Suprapubic skin (tissue), 4 donors: ENCODE measurements at regions not wholly inside any gene's neighbourhood (a gene's known extent, or its start where the extent isn't known, plus 50 kb on each side); places are given as distances from the start of the nearest gene placed in this dataset.

Experiments used
- DNase-seq, 2 donors: peaks; one replicate each; pipeline ENCODE4 v3.0.0-alpha.2; 2019; ENCODE audit warnings: low spot score in 2 of 2
- H3K27ac ChIP-seq: fragments of 200-600 bp; sonication (generic); one replicate; pipeline ENCODE4 v1.5.1; 2019
- H3K27me3 ChIP-seq: fragments of 200-600 bp; sonication (generic); one replicate; pipeline ENCODE4 v1.5.1; 2019
- H3K36me3 ChIP-seq: fragments of 200-600 bp; sonication (generic); one replicate; pipeline ENCODE4 v1.5.1; 2019
- H3K4me1 ChIP-seq: fragments of 200-600 bp; sonication (generic); one replicate; pipeline ENCODE4 v1.5.1; 2019
- H3K4me3 ChIP-seq: fragments of 200-600 bp; sonication (generic); one replicate; pipeline ENCODE4 v1.5.1; 2019; ENCODE audit warnings: mild to moderate bottlenecking
- H3K9me3 ChIP-seq: fragments of 200-600 bp; sonication (generic); one replicate; pipeline ENCODE4 v1.5.1; 2019
- EP300 ChIP-seq: sonication (generic); formaldehyde crosslinking; IDR thresholded peaks from one replicate; pipeline ENCODE4 v1.6.1; 2017; ENCODE audit warnings: antibody characterized with exemption
- POLR2A ChIP-seq, 2 donors: fragments of 450-650 bp; IDR thresholded peaks; one replicate each; pipeline ENCODE4 v1.6.1; 2017; ENCODE audit warnings: antibody characterized with exemption in 2 of 2, mild to moderate bottlenecking in 2 of 2, moderate library complexity in 2 of 2
- POLR2AphosphoS5 ChIP-seq, 3 donors: sonication (generic); formaldehyde crosslinking; IDR thresholded peaks; one replicate each; pipeline ENCODE4 v1.6.1; 2017; ENCODE audit warnings: antibody characterized with exemption in 3 of 3
- WGBS: methylation state at CpG from one replicate; pipeline ENCODE4 v1.1.5; 2018; 5-methylcytosine and 5-hydroxymethylcytosine counted together
- TF ChIP-seq, protein P1 (sequence below), 2 donors: fragments of 200-600 bp in 1 of 2; fragments of 450-650 bp in 1 of 2; sonication (generic) in 1 of 2; IDR thresholded peaks; one replicate each; pipeline ENCODE4 v1.5.1; 2016 to 2019; ENCODE audit warnings: antibody characterized with exemption in 2 of 2, mild to moderate bottlenecking in 1 of 2, moderate library complexity in 1 of 2

DNA sequence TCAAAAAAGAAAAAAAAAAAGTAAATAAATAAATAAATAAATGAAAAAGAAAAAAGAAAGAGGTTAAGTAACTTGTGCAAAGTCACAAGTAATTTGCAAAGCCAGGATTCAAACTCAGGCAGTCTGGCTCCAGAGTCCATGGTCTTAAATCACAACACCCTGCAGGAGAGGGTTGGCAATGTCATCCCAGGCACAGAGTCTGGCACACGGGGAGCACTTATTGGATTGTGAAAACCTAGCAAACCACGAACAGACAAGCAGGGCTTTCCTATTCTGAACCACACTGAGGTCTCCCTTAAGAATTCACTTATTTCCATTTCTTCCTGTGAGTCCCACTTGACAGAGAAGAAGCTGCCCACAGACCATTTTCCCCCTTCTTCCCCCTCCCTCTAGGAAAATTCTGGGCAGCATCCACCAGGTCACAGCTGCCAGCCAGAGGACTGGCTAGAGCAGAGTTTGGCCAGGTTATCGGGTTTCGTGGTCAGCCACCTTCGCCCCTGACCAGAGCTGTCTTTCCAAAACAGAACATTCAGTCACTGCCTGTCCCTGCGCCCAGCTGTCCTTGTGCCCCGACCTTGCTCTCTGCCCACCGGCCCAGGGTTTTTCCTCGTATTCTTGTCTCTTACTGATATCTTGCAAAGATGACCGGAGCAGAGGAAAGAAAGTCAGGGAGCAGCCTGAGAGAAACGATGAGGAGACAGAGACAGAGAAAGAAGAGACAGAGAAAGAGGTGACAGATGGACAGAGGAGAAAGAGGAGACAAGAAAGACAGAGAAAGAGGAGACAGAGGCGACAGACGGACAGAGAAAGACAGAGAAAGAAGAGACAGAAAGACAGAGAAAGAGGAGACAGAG, 106.4 kb upstream of the PTPN1 start:
- Histone ChIP-seq H3K27ac (no peak overlapping the region), H3K9me3 (no peaks in the 10 kb centered on the region), H3K36me3 (no peaks in the 10 kb centered on the region), H3K27me3 (no peaks in the 10 kb centered on the region), H3K4me3 (no peak overlapping the region), H3K4me1 (peaks cover 23% of the 10 kb centered on the region)
- TF ChIP-seq POLR2A (IDR thresholded peaks at IDR 0.05): no peak
- TF ChIP-seq, protein P1, sequence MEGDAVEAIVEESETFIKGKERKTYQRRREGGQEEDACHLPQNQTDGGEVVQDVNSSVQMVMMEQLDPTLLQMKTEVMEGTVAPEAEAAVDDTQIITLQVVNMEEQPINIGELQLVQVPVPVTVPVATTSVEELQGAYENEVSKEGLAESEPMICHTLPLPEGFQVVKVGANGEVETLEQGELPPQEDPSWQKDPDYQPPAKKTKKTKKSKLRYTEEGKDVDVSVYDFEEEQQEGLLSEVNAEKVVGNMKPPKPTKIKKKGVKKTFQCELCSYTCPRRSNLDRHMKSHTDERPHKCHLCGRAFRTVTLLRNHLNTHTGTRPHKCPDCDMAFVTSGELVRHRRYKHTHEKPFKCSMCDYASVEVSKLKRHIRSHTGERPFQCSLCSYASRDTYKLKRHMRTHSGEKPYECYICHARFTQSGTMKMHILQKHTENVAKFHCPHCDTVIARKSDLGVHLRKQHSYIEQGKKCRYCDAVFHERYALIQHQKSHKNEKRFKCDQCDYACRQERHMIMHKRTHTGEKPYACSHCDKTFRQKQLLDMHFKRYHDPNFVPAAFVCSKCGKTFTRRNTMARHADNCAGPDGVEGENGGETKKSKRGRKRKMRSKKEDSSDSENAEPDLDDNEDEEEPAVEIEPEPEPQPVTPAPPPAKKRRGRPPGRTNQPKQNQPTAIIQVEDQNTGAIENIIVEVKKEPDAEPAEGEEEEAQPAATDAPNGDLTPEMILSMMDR (IDR thresholded peaks at IDR 0.05): no peak
- no peak for TF ChIP-seq POLR2AphosphoS5 (IDR thresholded peaks at IDR 0.05)
- TF ChIP-seq EP300: no peak
- no peak for DNase-seq
- 75% methylated on average over 13 of the region's 13 CpGs for WGBS

DNA sequence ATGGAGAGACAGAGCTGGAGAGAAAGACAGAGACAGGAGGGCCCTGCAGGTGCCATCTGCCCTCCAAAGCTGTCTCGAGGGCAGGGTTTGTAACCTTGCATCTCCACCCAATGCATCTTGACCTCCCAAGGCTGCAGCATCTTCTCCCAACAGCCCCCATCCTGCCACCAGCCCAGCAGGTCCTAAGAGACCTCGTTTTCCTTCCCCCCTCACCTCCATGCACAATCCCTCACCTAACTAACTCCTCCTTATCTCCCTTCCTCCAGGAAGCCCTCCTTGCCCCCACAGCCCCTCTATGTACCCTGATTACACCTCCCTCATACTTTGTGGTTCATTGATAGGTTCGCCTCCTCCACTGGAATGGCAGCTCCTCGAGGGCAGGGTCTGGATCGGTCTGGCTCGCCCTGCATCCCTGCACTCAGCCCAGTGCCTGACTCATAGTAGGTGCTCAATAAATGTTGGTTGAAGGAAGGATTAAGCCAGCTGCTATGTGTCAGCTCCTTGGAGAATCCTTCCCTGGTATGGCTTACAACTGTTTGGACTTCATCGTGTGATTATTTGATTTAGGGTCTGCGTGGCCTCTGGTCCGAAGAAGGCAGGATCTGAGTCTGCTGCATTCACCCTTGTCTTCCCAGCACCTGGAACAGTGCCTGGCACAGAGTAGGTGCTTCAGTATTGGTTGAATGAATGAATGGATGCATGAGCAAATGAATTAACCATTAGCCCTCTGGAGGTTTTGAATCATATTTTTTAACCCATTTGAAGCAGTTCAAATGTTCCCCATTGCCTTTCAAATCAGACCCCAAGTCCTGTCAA, 105.6 kb upstream of the PTPN1 start:
- H3K4me1 ChIP-seq: peaks cover 21% of the 10 kb centered on the region
- 86% methylated on average over 9 of the region's 9 CpGs for WGBS

DNA sequence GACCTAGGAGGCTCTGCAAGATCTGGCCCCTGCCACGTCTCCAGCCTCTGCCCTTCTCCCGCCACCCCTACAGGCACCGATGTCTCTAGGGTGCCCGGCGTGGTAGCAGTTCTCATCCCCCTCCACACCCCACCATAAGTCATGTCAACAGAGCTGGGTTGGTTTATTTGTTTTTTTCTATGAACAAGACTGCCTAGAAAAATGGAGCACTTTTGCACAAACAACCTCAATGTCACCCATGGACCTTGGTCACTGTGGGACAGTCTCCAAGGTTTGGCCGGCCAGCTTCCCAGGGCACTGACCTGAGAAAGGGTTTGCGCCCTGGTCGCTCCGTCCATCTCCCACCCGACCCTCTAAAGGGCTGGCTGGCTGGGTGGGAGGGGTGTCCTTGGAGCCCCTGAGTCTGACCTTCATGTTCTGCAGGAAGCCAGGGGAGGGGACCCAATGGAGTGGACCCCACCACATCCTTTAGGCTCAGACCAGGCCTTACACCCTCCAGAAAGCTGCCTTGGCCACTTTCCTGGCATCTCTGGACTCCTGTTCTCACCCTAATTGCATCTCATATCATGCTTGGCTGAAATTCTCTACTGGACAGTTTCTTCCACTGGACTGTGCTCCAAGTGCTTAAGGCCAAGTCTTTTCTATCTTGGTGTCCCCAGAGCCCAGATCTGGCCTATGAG, 104.8 kb upstream of the PTPN1 start:
- Histone ChIP-seq H3K27me3 (no peaks in the 10 kb centered on the region), H3K4me3 (no peak overlapping the region), H3K4me1 (peaks cover 19% of the 10 kb centered on the region), H3K27ac (no peak overlapping the region), H3K36me3 (no peaks in the 10 kb centered on the region), H3K9me3 (no peaks in the 10 kb centered on the region)
- no peak for TF ChIP-seq POLR2A (IDR thresholded peaks at IDR 0.05)
- TF ChIP-seq EP300: no peak
- TF ChIP-seq POLR2AphosphoS5 (IDR thresholded peaks at IDR 0.05): no peak
- TF ChIP-seq, protein P1 (IDR thresholded peaks at IDR 0.05): no peak
- WGBS: 87% methylated on average over 10 of the region's 10 CpGs
- DNase-seq: no peak

More for the DNA sequence above, 105.6 kb upstream of the PTPN1 start:
- H3K27ac ChIP-seq: no peak overlapping the region
- DNase-seq: no peak
- no peaks in the 10 kb centered on the region for H3K9me3 ChIP-seq
- no peak for TF ChIP-seq POLR2AphosphoS5 (IDR thresholded peaks at IDR 0.05)
- TF ChIP-seq EP300: no peak
- TF ChIP-seq, protein P1 (IDR thresholded peaks at IDR 0.05): no peak
- no peak for TF ChIP-seq POLR2A (IDR thresholded peaks at IDR 0.05)
- H3K36me3 ChIP-seq: no peaks in the 10 kb centered on the region
- no peak overlapping the region for H3K4me3 ChIP-seq
- H3K27me3 ChIP-seq: no peaks in the 10 kb centered on the region

DNA sequence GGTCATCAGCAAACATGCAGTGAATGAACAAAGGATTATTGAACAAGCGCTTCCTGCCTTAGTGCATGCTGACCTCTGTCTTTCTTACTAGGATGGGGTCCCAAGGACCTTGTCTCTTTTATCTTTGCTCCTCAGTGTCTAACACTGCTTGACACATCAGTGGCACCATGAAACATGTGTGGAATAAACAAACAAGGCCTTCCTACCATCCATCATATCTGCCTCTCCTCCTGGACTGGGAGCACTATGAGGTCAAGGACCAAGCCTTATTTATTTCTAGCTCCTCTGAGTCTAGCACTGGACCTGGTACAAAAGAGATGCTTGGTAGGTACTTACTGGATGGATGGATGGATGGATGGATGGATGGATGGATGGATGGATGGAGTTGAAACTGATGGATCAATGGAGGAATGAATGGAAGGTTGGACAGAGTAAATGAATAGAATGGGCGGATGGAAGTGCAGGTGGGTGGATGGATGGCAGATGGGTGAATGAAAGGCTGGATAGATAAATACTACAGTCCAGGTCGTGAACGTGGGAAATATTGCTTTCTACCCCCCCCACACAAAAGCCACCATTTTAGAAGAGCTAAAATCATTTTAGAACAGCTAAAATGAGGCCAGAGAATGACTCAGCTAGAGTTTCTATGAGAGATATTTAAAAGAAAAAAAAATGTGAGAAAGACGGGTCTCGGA, 104.1 kb upstream of the PTPN1 start:
- H3K36me3 ChIP-seq: no peaks in the 10 kb centered on the region
- H3K4me3 ChIP-seq: no peak overlapping the region
- no peaks in the 10 kb centered on the region for H3K9me3 ChIP-seq
- no peak for TF ChIP-seq POLR2A (IDR thresholded peaks at IDR 0.05)
- TF ChIP-seq EP300: no peak
- TF ChIP-seq, protein P1 (IDR thresholded peaks at IDR 0.05): no peak
- TF ChIP-seq POLR2AphosphoS5 (IDR thresholded peaks at IDR 0.05): no peak
- H3K27ac ChIP-seq: no peak overlapping the region
- H3K27me3 ChIP-seq: no peaks in the 10 kb centered on the region
- WGBS: 91% methylated on average over 6 of the region's 6 CpGs
- DNase-seq: no peak
- H3K4me1 ChIP-seq: peaks cover 19% of the 10 kb centered on the region
